Astrocyte of the hippocampus (primary cell): ENCODE measurements at regions not wholly inside any gene's neighbourhood (a gene's known extent, or its start where the extent isn't known, plus 50 kb on each side); places are given as distances from the start of the nearest gene placed in this dataset.

Experiments used
- DNase-seq: peaks from one replicate; pipeline ENCODE4 v3.0.0; 2011; ENCODE audit warnings: low read depth, low spot score

DNA sequence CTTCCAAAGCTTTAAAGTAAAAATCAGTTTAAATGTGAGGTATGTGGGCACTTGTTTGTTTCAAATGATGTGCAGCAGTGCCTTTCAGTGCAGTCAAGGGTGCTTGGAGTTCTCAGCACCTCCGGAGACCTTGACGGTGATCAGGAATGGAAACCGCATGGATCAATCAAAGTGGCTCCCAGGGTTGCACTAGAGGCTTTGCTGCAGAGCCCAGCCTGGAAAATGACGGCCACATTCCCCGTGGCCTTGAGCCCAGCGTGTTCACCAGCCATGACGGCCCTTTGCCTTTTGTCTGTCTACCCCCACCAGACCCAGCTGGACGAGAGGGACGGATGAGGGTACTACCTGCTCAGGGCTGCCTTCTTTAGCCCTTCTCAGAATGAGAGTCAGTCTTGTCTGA is 320.0 kb downstream of the TEX29 start:
- no peak for DNase-seq

- DNase-seq: no peak
These were observed 321.8 kb downstream of the TEX29 start for GRCh38 chr13:111642156-111642767.

DNA sequence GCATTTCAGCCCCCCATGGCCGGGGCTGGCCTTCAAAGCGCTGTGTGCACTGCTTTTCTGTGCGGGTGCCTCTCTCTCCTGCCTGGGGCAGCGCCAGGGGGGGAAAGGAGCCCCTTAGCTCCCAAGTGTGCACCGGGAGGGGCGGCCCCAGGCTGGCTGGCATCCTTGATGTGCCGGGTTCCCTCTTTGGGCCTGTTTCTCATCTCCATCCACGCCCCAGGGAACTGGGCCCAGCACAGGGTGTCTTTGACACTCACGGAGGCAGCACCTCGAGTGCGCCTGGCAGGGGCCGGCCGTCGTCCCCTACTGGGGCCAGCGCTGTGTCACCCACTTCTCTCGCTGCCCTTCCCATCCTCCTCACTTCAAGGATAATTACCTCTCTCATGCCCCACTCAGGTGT is 324.3 kb downstream of the TEX29 start:
- no peak for DNase-seq

- DNase-seq: no peak
These were observed 324.8 kb downstream of the TEX29 start for GRCh38 chr13:111645198-111645597.

DNA sequence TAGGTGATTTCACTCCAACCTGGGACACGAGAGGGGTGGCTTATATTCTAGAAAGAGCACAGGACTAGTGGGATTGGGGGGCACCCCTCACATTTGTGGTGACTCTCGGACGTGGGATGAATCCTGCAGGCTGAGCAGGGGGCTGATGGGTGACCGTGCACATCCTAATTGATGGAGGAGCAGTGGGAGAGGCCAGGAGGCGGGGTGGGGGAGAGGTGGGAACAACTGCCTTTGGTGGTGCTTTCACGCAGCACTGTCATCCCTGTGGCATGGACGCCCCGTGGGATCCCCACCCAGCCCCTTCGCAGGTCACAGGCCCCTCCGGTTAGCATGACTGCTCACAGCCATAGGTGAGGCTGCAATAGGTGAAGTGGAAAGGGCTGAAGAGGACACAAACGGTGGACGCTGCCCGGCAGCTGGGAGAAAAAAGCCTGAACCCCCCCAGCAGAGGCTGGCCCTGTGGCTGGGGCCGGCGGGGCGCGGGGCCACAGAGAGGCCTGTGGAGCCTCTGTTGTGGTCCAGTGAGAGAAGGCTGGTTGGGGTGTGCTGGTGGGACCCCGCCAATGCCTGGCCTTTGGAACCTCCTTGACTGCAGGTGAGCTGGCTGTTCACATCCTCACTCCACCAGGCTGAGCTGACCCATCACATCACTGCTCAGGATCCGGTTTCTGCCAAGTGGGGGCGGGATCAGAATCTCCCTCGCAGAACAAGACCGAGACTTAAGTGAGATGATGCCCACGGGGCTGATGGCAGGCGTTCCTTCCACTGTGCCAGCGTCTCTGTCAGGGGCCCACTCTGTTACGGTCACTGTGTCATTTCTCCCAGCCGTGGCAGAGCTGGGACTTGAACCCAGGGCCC is 325.4 kb downstream of the TEX29 start:
- DNase-seq: no peak

GRCh38 chr13:111646456-111646855 is 326.0 kb downstream of the TEX29 start:
- DNase-seq: no peak

GRCh38 chr13:111648885-111649284 is 328.4 kb downstream of the TEX29 start:
- DNase-seq: no peak

DNA sequence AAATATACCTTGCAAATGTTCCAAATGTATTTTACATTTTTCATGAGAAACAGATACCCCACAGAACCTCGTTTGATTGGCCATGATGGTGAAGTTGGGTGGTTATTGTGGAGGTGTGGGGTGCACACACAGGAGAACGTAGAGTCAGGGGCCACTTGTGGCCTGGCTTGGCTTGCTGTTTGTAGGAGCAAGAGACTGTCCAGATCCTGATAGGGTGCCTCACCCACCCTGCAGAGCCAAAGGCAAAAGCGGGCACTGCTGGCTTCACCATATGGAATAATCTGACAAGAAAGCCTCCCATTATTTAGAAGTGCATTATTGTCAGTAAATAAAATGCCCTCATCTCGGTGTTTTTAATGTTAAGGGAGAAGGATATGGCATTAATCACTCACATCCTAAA is 330.2 kb downstream of the TEX29 start:
- DNase-seq: no peak

- no peak for DNase-seq
These were observed 332.2 kb downstream of the TEX29 start for GRCh38 chr13:111652676-111653075.

- DNase-seq: no peak
These were observed 334.1 kb downstream of the TEX29 start for GRCh38 chr13:111654531-111654930.

- DNase-seq: no peak
These were observed 336.0 kb downstream of the TEX29 start for GRCh38 chr13:111656439-111656838.

GRCh38 chr13:111657013-111657412 is 336.6 kb downstream of the TEX29 start:
- no peak for DNase-seq

DNA sequence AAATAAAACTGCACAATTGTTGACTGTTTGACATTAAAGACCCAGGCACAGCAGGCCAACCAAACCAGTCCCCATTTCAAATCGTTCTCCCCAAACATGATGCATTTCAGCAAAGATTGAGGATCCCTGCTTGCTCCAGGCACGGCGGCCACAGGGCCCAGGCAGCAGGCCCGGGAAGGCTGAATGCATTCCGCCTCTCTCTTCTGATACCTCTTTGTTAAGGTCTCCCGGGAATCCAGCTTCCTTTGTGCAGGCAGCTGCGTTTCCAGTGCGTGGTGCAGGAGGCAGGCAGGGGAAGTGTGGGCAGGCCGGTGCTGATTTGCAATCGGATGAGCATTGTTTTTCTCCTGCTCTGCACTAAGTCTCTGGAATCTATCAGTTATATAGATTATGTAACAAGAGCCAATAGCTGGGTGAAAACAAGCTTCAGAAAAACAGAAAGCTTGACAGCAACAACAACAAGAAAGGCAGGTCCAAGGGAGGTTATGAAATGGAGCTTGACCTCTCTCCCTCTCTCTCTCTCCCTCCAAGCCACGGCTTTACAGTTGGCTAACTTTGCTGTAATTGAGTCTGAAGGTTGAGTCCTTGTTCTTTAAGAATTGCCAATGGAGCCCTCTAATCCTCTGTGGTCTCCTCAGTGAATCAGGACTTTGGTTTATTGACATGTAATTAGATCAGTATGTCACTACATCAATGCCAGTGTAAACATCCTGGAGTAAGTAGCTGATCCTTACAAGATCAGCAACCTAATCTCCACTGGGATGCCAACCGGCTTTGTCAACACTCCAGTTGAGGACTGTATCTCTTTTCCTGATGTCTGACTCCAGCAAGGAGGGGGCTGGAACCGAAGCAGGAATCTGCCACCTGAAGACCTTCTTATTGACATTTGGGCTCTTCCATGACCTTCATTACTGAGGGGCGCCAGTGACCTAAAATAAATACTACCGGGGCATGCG is 338.0 kb downstream of the TEX29 start:
- DNase-seq: peak; percentile 11

DNA sequence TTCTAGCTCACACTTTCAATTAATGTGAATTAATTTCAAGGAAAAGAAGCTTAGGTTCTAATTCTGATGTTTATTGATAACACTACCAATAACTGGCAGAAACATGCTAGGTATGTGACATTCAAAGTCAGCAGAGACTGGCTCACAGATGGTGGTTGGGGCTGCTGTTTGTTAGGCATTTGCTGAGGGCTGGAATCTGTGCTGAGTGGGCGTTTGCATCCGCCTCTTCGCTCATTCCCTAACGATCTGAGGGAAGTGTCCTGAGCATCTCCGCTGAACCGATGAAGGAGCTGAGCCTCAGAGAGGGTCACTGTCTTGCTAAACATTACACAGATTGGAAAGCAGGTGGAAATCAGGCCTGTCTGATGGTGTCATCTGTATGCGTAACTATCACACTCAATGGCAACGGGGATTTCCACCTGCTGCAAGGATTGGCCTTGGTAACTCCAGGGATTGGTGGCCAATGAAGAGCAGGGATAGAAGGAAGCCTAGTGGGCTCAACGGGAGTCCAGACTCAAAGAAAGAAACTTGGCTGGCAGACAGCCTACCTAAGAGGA is 338.9 kb downstream of the TEX29 start:
- no peak for DNase-seq

- DNase-seq: no peak
These were observed 339.4 kb downstream of the TEX29 start for GRCh38 chr13:111659842-111660241.

DNA sequence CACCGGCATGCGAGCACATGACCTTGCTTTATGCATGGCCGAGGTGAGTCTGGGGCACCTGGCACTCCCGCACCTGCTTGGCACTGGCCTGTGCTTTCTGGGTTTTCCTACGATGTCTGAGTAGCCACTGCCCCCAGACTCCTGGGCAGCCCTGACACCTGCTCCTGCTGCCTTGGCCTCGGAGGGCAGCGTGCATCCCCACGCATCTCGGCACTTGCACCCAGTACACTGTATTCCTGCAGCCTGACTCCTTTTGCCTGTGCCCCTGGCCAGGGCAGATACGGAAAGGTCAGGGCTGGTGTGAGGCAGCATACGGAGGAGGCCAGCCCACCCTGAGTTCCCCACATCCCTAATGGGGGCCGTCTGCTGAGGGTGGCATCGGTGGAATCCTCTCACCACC is 340.6 kb downstream of the TEX29 start:
- no peak for DNase-seq

- DNase-seq: no peak
These were observed 341.3 kb downstream of the TEX29 start for GRCh38 chr13:111661776-111662175.

DNA sequence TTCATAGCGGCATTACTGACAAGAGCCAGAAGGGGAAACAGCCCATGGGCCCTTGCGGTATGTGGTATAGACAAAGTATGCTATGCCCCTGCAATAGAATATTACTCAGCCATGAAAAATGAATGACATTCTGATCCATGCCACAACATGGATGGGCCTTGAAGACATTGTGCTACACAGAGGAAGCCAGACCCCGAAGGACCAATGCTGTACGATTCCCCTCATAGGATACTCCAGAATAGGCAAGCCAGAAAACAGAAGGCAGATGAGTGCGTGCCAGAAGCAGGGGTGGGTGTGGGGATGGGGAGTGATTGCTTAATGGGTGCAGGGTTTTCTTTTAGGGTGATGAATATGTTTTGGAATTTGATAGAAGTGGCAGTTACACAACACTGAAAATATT is 342.0 kb downstream of the TEX29 start:
- DNase-seq: no peak

GRCh38 chr13:111662895-111663294 is 342.5 kb downstream of the TEX29 start:
- no peak for DNase-seq

DNA sequence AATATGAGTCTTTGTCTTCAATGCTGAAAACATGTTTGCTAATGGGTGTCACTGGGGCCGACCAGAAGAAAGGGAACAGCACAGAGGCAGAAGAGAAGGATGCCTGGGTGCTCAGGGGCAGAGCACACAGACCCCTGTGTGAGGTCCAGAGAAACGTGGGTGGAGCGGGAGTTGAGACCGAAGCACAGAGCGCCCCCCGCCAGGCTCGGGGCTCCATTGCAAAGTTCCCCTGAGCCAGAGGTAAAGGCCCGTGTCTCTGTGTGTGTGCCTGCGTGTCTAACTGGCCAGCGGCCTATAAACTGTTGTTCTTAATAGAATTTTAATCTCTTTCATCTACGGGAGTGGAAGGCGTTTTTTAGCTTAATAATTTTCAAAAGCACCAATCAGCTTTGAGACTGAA is 343.1 kb downstream of the TEX29 start:
- DNase-seq: no peak

GRCh38 chr13:111663953-111664421 is 343.5 kb downstream of the TEX29 start:
- DNase-seq: no peak

- no peak for DNase-seq
These were observed 344.3 kb downstream of the TEX29 start for GRCh38 chr13:111664696-111665095.
